Endothelial cell (in vitro differentiated cells): ENCODE measurements at regions not wholly inside any gene's neighbourhood (a gene's known extent, or its start where the extent isn't known, plus 50 kb on each side); places are given as distances from the start of the nearest gene placed in this dataset.

Experiments used
- DNase-seq: peaks from one replicate; pipeline ENCODE4 v3.0.0; 2021; ENCODE audit warnings: low spot score
- H3K27ac Mint-ChIP-seq: one replicate; pipeline ENCODE4 v1.8.0; 2021; ENCODE audit warnings: mixed read lengths, inconsistent platforms; ENCODE audit not compliant: unreplicated experiment
- H3K27me3 Mint-ChIP-seq: one replicate; pipeline ENCODE4 v1.8.0; 2021; ENCODE audit warnings: mild to moderate bottlenecking, moderate library complexity, mixed read lengths, inconsistent platforms; ENCODE audit not compliant: unreplicated experiment
- H3K36me3 Mint-ChIP-seq: one replicate; pipeline ENCODE4 v1.8.0; 2021; ENCODE audit warnings: mild to moderate bottlenecking, low read depth, mixed read lengths, inconsistent platforms; ENCODE audit not compliant: unreplicated experiment
- H3K4me1 Mint-ChIP-seq: one replicate; pipeline ENCODE4 v1.8.0; 2021; ENCODE audit warnings: mild to moderate bottlenecking, mixed read lengths, inconsistent platforms; ENCODE audit not compliant: unreplicated experiment
- H3K4me3 Mint-ChIP-seq: one replicate; pipeline ENCODE4 v1.8.0; 2021; ENCODE audit warnings: mild to moderate bottlenecking, mixed read lengths, inconsistent platforms; ENCODE audit not compliant: unreplicated experiment
- H3K9me3 Mint-ChIP-seq: one replicate; pipeline ENCODE4 v1.8.0; 2021; ENCODE audit warnings: mixed read lengths, inconsistent platforms; ENCODE audit not compliant: unreplicated experiment
- TF ChIP-seq, protein P1 (sequence below): fragments of 200-600 bp; sonication (generic); IDR thresholded peaks from one replicate; pipeline ENCODE4 v1.5.0; 2021; ENCODE audit warnings: antibody characterized with exemption; ENCODE audit not compliant: unreplicated experiment

DNA sequence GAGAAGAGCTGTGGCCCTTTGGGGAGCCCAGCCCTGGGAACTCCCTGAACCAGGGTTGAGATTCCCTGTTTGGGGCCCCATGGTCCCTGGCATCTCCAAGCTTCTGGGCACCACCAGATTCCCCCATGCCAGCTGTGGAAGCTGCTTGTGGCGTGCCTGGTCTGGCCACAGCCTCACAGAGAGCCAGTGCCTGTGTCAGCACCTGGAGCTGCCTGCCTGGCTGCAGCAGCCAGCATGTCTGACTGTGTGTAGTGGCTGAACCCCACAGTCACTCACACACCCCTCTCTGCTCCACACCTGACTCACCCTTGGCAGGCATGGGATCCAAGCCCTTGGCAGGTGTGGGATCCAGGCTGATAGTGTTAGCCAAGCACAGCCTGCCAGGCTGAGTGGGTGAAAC is 97.2 kb upstream of the GALNTL6 start:
- DNase-seq: no peak
- Mint-ChIP-seq H3K36me3 (no peaks in the 10 kb centered on the region), H3K9me3 (no peaks in the 10 kb centered on the region), H3K4me1 (no peaks in the 10 kb centered on the region), H3K27me3 (peaks cover 1% of the 10 kb centered on the region), H3K4me3 (no peak overlapping the region), H3K27ac (no peak overlapping the region)
- TF ChIP-seq, protein P1, sequence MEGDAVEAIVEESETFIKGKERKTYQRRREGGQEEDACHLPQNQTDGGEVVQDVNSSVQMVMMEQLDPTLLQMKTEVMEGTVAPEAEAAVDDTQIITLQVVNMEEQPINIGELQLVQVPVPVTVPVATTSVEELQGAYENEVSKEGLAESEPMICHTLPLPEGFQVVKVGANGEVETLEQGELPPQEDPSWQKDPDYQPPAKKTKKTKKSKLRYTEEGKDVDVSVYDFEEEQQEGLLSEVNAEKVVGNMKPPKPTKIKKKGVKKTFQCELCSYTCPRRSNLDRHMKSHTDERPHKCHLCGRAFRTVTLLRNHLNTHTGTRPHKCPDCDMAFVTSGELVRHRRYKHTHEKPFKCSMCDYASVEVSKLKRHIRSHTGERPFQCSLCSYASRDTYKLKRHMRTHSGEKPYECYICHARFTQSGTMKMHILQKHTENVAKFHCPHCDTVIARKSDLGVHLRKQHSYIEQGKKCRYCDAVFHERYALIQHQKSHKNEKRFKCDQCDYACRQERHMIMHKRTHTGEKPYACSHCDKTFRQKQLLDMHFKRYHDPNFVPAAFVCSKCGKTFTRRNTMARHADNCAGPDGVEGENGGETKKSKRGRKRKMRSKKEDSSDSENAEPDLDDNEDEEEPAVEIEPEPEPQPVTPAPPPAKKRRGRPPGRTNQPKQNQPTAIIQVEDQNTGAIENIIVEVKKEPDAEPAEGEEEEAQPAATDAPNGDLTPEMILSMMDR: no peak

DNA sequence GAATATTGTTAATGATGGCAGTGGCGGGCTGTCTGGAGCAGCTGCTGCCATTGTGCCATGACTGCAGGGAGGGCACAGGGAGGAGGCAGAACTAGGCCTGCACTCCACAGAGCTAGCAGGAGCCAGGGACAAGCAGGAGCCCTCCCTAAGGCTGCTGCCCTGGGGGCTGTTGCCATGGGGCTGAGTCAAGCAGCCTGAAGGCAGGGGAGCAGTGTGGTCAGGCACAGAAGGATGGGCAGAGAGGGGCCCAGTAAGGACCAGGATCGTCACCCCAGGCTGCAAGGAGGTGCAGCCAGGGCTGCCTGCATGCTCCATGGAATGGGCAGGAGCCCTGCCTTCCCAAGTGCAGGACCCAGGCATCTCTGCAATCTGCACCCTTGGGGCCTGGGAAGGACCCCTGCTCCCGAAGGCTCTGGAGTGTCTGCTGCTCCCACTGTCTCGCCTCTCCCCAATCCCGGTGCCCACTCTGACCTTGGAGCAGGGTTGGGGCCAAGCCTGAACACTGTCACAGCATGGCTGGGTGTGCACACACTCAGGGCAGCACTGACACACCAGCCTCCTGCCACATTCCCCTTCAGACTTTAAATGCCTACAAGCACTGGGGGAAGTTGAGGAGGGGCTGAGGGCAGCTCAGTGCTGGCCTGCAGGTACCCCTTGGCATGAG is 98.3 kb upstream of the GALNTL6 start:
- Mint-ChIP-seq H3K27me3 (no peaks in the 10 kb centered on the region), H3K9me3 (no peaks in the 10 kb centered on the region), H3K4me3 (no peak overlapping the region), H3K27ac (no peak overlapping the region), H3K36me3 (no peaks in the 10 kb centered on the region), H3K4me1 (no peaks in the 10 kb centered on the region)
- TF ChIP-seq, protein P1: no peak
- DNase-seq: no peak

DNA sequence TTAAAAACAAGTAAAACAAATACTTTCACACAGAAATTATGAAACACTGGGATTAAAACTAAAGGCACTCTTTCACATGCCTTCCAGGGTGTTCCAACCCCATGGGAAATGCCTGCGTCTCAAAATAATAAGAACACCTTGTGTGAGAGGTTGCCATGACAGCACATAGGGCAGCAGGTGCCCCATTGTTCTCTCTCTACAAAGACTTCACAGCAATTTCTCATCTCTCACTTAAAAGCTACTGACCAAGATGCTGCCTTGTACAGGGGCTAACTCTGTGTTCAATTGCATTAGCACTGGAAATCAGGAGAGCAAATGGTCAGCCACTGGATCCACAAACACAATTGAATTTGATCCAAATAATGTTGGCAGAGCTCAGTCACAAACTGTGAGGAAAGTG is 102.5 kb upstream of the GALNTL6 start:
- TF ChIP-seq, protein P1: no peak
- H3K27me3 Mint-ChIP-seq: no peaks in the 10 kb centered on the region
- no peaks in the 10 kb centered on the region for H3K4me1 Mint-ChIP-seq
- no peak overlapping the region for H3K27ac Mint-ChIP-seq
- no peaks in the 10 kb centered on the region for H3K9me3 Mint-ChIP-seq
- no peaks in the 10 kb centered on the region for H3K36me3 Mint-ChIP-seq
- no peak for DNase-seq
- H3K4me3 Mint-ChIP-seq: no peak overlapping the region

DNA sequence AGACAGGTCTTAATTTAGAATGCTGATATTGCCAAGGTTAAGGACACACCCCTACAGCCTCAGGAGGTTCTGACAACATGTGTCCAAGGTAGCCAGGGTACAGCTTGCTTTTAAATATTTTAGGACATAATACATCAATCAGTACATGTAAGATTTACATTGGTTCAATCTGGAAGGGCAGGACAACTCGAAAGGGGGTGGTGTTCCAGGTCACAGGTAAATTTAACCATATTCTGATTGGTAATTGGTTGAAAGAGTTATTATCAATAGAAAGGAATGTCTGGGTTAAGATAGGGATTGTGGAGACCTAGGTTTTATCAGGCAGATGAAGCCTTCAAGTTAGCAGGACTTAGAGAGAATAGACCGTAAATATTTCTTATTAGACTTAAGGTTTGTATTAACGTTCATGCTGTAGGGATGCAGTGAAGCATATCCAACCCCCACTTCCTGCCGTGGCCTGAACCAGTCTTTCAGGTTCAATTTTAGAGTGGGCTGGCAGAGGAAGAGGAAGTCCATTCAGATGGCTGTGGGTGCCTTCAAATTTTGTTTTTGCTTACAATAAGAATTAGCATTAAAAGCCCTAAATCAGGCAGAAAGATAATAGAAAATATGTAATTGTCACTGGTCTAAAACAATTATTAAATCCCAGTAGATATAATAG is 136.5 kb upstream of the GALNTL6 start:
- TF ChIP-seq, protein P1: no peak
- DNase-seq: no peak
- H3K27ac Mint-ChIP-seq: no peak overlapping the region
- no peaks in the 10 kb centered on the region for H3K36me3 Mint-ChIP-seq
- H3K4me1 Mint-ChIP-seq: peaks cover 3% of the 10 kb centered on the region
- H3K27me3 Mint-ChIP-seq: no peaks in the 10 kb centered on the region
- no peak overlapping the region for H3K4me3 Mint-ChIP-seq
- H3K9me3 Mint-ChIP-seq: no peaks in the 10 kb centered on the region

DNA sequence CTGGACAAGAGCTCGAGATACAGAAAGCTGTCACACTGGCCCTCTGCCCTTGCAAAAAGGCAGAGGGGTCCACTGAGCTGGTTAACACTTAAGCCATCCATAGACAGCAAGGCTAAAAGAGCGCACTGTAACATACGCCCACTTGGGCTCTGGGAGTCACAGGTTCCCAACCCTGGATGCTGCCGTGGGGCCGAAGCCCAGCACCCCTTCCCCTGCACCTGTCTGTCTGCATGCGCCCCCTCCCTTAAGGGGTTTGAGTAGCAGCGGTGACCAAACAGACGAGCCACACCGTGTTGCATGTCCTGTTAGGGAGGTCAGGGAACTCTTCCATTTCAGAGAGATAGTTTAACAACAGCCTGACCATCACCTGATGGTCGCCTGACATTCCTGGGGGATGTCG is 138.4 kb upstream of the GALNTL6 start:
- no peak for DNase-seq
- Mint-ChIP-seq H3K27me3 (no peaks in the 10 kb centered on the region), H3K4me1 (peaks cover 3% of the 10 kb centered on the region), H3K27ac (no peak overlapping the region), H3K4me3 (no peak overlapping the region), H3K36me3 (no peaks in the 10 kb centered on the region), H3K9me3 (no peaks in the 10 kb centered on the region)
- TF ChIP-seq, protein P1: no peak
